Cardiac septum (tissue), 1 donor: ENCODE measurements at regions not wholly inside any gene's neighbourhood (a gene's known extent, or its start where the extent isn't known, plus 50 kb on each side); places are given as distances from the start of the nearest gene placed in this dataset.

Experiments used
- DNase-seq: peaks from one replicate; pipeline ENCODE4 v3.0.0-alpha.2; 2020; ENCODE audit warnings: low spot score
- intact Hi-C: fragments of 100-400 bp; cut with DNase I; formaldehyde crosslinking; loops from one replicate; pipeline ENCODE4 v1.14.0; 2022
- donor health status: DM: no; HTN: no; CAD: no.

DNA sequence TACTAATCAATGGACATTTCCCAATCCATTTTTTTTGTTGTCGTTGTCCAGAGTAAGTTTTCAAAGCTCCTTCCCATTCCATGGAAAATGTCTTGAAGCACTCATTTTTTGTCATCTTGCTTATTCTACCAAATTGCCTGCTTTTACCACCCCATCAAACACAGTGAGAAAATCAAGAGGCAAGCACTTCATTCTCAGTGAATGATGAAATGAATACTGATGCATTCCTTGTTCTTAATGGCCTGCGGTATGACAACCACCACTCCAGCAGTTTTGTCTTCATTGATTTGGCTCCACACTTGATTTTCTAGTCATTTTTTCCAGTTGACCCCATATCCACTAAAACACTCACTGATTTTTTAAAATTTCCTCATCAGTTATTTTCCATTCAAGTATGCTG, 193.5 kb upstream of the ANKH start:
- DNase-seq: no peak
- intact Hi-C loops: no loop called here

DNA sequence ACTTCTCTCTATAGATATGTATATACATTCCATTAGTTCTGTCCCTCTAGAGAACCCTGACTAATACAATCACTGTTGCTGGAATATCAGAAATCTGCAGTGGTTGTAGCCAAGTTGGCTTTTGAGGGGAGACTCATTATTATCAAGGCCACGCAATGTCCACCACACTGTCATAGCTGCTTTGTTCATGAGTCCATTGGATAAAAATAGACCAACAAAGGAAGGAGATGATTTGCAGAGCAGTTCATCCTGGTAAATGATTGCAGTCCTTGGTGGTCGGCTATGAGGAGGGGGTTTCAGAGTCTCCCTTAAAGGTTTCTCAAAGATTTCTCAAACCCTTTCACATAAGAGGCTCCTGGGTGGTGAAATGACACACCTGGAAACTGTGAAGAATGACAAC, 192.8 kb upstream of the ANKH start:
- intact Hi-C loops: no loop called here
- no peak for DNase-seq

DNA sequence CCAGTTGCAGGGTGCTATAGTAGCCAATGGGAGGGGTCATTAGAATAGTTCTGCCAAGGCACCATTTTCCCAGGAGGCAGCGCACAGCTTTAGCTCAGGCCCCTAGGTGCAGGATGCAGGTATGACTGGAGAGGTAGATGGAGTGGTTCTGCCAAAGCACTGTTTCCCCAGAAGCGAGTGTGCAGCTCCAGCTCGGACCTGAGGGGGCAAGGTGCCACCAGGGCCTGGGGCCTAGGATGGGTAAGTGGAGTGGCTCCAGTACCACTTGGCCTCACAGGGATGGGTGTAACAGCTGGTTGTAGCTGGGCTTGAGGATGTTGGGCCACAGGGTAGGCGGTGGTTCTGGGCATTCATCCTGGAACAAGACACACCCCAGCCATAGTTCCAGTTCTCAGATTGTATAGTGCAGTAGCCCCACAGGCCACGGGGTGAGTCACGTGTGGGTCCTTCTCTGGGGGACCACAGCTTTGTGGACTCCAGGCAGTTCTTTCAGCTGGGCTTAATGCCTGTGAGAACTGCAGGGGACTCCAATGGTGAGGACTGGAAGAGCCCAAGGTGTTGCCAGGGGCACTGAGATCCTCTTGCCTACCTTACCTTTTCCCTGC, 185.5 kb upstream of the ANKH start:
- no peak for DNase-seq
- intact Hi-C loops: no loop called here

DNA sequence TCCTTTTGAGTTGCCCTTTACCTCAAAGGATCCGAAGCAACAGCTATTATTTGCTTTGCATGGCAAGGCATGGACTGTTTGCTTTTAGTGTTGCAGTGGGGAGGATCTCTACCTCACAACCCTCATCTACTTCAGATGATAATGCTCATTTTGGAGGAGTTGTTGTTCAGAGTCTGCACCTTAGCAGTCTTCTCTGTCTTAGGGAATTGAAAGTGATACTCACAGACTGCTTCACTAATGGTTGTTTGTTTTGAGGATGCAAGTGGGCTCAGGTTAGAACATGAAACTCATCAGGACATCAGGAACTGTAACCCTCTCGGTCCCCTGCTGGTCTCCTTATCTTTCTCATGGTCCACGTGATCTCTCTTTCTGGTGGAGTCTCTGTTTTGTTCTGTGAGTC, 172.9 kb upstream of the ANKH start:
- intact Hi-C loops: no loop called here
- no peak for DNase-seq

DNA sequence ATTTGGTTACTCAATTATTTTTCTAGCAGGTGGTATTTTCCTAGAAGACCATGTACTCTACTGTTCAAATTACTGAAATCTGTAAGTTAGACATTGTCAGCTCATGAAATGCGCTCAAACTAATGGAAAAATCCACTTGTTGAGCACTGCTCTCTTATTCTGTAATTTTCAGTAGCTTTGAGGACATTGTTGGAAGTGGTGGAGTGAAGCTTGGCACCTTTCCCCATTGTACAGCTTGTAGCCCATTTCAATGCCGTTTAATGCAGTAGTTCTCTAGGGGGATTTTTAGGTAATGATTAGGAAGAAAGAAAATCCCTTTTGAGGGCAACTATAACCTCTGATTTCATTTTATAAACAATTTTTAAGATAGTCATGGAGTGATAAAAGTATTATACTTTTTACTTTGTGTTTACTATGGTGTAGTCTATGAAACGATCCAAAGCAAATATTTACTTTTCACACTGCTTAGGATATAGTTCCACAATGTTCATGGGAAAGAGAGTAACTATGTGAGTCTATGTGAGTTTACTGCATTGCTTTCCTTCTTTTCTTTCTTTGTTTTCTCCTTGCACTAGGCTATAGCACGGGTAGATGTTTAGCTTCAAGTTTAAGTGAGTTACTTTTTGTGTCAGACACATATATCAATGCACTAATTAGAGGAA, 165.8 kb upstream of the ANKH start:
- intact Hi-C loops: no loop called here
- no peak for DNase-seq

DNA sequence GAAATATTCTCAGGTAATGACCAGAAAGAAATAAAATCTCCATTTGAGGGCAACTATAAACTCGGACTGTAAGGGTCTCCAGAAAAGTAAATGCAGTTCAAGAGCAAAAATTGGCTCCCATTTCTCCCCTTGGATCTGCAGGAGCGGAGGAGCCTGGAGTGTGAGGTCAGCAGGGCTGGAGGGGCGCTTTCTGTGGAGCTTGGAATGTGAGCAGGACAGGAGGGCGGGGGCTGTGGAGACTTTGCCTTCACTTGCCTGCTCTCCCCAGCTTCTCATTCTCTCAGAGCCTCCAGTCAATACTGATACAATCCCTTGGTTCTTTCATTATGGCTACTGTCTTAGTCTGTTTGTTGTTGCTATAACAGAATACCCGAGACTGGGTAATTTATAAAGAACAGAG, 162.8 kb upstream of the ANKH start:
- intact Hi-C loops: no loop called here
- DNase-seq: no peak

DNA sequence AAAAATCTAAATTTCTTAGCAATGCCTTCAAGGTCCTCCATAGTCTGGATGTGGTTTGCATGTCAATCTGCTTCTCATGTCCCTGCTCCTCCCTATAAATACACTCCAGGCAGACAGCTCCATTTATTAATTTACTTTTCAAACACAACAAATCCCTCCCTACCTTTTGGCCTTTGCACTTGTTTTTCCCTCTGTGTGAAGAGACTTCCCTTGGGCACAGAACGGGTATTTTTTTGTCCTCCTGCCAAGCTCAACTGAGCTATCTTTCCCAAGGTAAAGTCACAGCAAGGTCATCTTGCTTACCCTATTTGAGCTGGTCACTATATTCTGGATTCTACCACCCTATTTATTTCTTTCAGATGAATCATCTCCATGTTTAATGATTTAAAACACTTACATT, 159.6 kb upstream of the ANKH start:
- intact Hi-C loops: no loop called here
- no peak for DNase-seq

DNA sequence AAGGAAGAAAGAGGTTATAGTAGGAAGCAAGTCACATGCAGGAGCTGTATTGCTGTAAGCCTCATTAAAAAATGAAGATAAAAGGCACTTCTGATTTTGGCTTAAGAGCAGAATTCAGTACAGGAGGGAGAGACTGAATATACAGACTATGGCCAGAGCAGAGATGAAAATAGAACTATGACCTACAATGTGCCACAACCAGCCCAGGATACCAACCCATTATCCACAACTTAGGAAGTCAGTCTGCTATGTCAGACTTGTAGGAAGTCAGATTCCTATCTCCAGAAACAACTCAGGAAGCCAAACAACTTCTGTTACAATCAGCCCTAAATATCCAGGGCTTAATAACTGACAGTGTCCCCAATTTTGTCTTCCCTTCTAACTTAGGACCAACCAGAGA, 156.2 kb upstream of the ANKH start:
- intact Hi-C loops: no loop called here
- no peak for DNase-seq

DNA sequence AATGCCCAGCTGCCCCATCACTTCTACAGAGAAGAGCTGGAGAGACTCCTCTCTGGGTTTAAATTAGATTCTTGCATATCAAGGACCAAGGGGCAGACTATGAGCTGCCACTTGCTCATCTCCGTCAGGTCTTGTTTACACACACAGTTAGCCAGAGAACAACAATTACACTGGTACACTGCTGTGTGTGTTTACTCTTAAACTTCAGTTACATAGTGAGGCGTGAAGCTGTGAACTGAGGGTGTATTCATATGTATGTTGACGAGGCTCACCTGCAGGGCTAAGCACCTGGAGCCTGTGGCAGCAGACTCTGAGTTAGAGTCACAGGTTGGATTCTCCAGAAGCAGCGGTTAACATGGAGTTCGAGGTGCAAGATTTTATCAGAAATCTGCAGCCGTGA, 155.4 kb upstream of the ANKH start:
- DNase-seq: no peak
- intact Hi-C loops: no loop called here

DNA sequence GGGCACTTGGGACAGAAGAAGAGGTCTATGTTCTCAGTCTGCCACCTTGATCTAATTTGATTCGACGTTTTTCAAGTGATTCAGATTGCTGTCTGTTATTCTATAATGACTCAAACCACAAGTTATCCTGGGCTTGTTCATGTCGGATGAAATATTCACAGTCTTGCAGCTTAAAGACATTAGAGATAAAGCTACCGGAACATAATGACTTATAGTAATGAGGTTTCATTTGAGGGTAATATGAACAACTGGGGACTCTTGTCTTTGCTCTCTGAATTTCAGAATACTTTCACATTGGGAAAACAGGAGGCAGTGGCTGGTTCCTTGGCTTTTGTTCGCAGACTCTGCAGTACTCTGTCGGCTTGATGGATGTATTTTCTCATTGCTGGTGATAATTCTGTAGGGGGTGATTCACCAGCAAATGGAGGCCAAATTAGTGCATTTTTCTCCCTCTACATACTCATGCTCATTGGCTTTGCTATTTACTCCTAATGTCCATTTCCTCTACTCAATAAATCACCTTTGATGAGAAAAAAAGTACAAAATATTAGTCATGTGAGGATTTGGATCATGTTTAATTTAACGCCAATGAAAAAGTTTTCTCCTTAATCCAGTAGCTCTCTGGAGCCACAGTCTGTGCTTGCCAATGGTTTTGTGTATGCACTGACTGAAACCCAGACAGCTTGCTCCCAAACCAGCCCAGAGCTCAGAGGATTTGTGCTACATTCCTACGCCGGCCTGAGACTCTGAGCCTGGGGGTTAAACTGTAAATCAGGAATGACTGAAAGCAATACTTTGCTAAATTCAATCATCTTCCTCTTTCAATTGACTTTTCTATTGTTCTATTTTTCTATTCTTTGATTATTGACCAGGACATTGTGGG, 154.7 kb upstream of the ANKH start:
- intact Hi-C loops: no loop called here
- no peak for DNase-seq

DNA sequence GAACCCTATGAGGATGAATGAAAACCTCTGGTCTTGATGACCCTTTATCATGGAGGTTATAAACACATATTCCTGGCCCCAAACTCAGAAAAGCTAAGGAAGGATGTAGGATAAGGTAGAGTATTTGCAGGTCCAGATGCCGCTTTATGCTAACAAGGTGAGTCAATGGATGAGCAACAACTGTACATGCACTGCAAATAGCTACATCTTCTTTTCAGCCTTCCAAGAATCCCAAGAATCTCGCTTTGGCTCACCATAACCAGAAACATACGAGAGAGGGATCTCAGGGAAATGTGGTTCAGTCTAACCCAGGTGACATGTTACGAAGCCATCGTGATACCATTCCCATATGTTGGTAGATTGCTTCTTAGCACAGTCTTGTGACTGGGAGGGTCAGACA, 152.3 kb upstream of the ANKH start:
- intact Hi-C loops: no loop called here
- DNase-seq: no peak

DNA sequence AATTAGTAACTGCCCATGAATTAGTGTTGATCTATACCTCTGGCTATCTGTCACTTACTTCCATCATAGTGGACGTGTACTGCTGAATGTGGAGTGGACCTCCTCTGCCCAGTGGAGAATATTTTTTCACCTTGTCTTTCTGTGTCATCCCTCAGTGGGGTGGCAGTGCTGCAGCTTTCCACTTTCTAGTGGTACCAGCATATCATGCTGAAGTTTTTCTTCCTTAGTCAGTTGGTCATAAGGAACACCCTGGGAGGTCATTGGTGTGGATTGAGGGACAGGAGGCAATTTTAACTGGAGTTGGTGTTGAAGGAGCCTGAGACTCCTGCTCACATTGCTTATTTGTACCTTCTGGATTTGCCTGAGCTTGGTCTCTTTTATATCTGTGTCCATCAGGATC, 151.7 kb upstream of the ANKH start:
- intact Hi-C loops: no loop called here
- no peak for DNase-seq

DNA sequence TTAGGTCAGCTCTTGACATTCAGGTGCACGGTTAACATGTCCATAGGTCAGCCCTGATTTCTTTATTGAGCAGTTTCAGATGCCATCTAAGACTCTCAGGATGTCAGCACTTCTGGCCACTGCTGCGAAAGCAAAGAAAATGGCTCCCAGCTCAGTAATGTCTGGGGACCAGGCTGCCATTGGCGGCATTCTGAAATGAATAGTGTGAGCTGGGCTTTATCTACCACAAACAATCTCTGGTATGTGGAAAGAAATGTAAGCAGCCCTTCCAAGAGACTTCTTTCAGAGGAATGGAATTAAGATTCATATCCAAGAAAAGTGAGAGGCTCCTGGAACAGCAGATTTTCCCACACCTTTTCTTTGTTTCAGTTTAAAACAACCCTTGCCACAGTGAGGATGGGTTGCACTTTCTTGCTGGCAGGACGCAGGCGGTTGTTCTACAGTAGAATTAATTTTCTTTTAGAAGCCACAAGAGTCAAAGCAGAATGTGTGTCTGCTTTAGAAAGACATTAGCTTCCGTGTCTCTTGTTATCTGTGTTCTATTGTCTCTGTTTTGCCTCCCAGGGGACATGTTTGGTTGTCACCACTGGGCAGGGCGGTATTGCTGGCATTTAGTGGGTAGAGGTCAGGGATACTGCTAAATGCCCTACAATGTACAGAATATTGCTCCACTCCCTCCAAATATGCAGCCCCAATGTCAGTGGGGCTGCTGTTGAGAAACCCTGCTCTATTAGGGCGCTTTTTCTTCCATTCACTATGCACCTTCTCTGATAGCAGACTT, 149.9 kb upstream of the ANKH start:
- intact Hi-C loops: no loop called here
- no peak for DNase-seq

DNA sequence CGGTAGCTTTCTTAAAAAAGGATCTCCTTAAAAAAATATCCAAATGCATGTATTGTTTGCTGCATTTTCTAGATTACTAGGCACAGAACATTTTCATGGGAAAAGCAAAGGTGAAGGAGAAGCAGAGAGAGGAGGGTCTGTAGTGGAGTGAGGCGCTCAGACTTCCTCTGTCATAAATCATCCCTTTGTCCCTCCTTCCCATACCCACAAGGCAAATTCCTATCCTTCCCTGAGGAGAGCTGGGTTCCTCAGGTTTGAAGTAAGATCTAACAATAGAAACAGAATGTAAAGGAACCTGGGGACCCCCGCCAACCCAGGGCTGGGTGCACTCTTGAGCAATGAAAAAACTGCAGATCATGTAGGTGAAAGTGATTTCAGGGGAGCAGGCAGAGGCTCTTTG, 149.2 kb upstream of the ANKH start:
- no peak for DNase-seq
- intact Hi-C loops: no loop called here

DNA sequence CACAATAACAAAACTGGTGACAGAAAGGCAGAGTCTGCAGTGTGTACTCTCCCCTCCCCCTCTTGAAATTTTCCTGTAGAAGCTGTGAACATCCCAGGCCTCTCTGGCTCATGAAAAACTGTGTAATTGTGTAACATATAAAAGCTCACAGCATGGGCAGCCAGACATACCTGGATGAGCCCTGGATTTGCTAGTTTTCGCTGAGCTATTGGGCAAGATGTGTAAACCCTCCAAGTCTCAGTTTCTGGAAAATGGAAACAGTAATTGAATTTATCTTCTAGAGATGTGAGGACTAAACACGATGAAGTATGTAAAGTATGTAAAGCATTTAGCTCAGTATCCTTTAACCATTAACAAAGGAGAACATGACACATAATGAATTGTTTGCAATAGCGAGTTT, 143.2 kb upstream of the ANKH start:
- intact Hi-C loops: loop anchor here (5.0 to 10.0 kb wide), 2 partner anchors 613 to 980 kb away; no protein-coding TSS in a partner anchor
- no peak for DNase-seq

DNA sequence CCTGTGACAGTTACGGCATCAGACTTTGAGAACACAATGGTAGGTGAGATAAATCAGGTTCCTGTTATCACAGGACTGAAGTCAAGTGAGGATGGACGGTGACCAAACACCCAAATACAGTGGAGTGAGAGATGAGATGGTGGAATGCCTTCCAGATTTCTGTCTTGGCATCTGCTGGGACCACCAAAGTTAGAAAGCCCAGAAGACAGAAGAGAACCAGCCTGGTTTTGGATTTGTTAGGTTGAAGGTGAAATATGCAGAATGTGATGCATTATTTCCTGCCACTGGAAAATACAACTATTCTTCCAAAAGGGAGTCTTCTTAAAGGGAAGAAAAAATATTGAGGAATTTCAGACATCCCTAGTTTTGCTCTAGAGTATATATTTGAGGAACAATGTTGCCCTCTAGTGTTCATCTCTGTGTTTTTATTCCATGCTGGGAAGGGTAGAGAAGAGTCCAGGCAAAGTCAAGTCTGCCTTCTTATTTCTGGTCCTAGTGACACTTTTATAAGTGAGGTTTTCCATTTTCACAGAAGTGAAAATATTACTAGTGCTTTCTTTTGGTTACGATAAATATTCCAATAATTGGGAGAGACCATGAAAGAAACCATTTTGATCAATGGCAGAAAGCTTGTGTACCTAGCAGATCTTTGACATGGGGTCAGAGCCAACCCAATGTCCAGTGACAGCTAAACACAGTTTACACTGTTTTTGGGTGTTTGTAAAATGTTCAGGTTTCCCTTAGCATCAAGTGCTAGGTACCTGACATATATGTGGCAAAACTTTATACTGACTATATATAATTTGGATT, 142.3 kb upstream of the ANKH start:
- intact Hi-C loops: loop anchor here (5.0 to 10.0 kb wide), 2 partner anchors 612 to 981 kb away; no protein-coding TSS in a partner anchor
- no peak for DNase-seq

DNA sequence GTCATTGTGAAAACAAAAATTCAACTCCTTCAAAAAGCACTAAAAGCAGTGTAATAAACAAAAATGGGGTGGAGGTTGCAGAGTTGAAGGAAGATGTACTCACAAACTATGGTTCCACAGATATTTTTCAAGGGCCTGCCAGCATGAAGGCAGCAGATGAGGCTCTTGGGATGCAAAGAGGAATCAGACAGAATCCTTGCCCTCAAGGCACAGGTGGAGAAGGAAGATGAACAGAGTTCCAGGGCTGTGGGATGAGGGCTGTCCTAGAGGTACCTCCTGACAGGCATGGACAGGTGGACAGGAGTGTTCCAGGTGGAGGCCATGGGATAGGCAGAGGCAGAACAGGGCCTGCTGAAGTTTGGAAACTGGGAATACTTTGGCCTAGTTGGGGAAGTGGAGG, 140.5 kb upstream of the ANKH start:
- intact Hi-C loops: loop anchor here (5.0 to 10.0 kb wide), 2 partner anchors 610 to 983 kb away; no protein-coding TSS in a partner anchor
- no peak for DNase-seq

DNA sequence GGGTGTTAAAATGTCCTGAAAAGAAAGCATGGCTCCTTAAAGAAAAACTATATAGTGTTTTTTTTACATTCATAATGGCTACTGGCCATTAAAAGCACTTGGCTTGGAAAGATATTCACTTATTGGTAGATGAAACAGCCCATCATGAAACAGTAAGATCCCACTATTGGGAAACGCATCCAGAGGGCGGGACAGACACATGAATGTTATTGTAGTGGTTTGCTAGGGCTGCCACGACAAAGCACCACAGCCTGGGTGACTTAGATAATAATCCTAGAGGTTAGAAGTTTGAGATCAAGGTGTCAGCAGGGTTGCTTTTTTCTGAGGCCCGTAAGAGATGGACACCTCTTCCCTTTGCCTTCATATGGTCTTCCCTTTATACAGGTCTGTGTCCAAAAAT, 139.4 kb upstream of the ANKH start:
- intact Hi-C loops: loop anchor here (5.0 to 10.0 kb wide), 2 partner anchors 609 to 984 kb away; no protein-coding TSS in a partner anchor
- no peak for DNase-seq

DNA sequence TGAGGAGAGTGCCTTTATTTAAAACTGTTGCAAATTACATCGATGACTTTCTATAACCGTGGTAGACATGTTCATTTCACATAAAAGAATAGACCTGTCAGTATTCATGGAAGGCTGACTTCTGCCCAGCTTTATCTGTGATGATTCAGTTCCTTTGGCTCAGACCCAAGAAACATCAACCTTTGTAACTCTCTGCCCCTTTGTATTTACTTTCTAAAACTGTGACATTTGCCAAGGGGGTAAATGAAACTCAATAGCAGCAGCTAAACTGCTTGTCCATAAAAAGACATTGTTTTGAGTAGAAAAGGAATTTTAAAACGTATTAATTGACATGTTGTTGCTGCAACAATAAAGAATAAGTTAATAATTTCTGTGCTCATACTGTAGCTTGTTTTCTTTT, 137.8 kb upstream of the ANKH start:
- intact Hi-C loops: loop anchor here (1.0 to 5.0 kb wide), 2 partner anchors 72 to 138 kb away; partner anchors contain the start of gene ANKH
- DNase-seq: no peak
